Left renal pelvis (tissue), 4 donors: ENCODE measurements at regions not wholly inside any gene's neighbourhood (a gene's known extent, or its start where the extent isn't known, plus 50 kb on each side); places are given as distances from the start of the nearest gene placed in this dataset.

Experiments used
- DNase-seq, 4 donors: peaks; one replicate each; pipeline ENCODE4 v3.0.0-alpha.2; 2013; ENCODE audit warnings: low read depth in 4 of 4, low spot score in 3 of 4

DNA sequence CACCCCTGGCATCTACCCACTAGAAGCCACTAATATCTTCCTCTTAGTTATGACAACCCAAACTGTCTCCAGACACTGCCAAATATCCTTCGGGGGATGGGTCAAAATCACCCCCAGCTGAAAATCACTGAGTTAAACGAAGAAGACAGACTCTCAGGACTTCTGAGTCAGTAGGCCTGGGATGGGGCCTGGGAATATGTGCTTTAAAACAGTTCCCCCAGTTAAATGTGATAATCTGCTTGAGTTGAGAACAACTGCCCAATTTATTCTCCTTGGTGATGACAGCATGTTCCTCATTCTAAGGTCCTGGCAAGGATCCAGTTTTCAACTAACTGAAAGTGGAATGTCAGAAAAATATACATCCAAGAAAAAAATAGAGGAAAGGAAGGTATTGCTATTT lies 52.4 kb downstream of the CBLL2 start:
- no peak for DNase-seq

DNA sequence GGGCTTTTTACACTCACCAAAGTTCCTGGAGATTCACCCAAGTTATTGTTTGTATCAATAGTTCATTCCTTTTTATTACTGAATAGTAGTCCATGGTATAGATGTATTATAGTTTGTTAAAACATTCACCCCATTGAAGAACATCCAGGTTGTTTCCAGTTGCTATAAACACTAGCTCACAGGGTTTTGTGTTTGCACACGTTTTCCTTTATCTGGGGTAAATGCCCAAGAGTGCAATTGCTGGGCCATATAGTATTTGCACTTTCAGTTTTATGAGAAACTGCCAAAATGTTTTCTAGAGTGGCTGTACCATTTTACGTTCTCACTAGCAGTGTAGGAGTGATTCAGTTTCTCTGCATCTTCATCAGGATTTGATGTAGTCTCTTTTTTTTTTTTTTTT lies 57.1 kb downstream of the CBLL2 start:
- no peak for DNase-seq

GRCh38 chrX:22338740-22339139 lies 66.0 kb downstream of the CBLL2 start:
- no peak for DNase-seq

DNA sequence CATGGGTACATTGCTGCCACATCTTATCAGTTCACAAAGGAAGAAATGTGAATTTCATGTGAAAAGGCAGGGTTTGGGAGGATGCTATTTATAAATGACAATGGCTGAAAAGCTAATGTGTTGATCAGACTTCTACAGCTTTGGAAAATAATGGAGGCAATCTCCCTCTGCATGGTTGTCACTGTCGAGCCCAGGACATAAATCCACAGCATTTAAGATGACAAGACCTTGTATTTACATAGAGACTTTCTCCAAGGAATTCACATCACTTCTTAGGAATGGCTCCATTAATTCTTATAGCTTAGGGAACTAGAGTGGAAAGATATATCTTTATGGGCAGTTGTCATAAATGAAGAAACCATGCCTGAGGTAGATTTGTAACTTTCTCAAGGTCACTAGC lies 66.7 kb downstream of the CBLL2 start:
- DNase-seq, result no peak

- no peak for DNase-seq
These were observed 67.4 kb downstream of the CBLL2 start for GRCh38 chrX:22340022-22340616.

GRCh38 chrX:22343192-22343591 lies 70.5 kb downstream of the CBLL2 start:
- DNase-seq, result no peak

- no peak for DNase-seq
These were observed 73.2 kb downstream of the CBLL2 start for GRCh38 chrX:22345884-22346283.

- no peak for DNase-seq
These were observed 74.8 kb downstream of the CBLL2 start for GRCh38 chrX:22347491-22347890.

GRCh38 chrX:22349116-22349515 lies 76.4 kb downstream of the CBLL2 start:
- no peak for DNase-seq

DNA sequence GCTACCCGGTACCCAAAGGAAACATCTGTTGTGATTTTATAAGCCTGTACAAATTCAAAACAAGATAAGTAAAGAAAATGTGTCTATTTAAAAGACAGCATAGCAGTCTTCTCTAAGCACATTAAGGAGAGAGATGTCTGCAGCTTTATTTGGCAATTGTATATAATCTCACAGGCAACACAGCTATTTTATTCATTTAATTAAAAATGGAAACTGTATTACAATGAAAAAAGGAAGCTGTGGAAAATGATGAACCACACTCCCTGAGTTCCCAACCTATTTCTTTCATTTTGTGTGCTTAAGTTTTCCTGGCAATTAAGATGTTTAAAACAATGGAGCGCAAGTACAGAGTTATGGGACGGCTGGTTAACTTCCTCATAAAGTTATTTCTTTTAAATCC lies 78.4 kb downstream of the CBLL2 start:
- DNase-seq, result no peak

DNA sequence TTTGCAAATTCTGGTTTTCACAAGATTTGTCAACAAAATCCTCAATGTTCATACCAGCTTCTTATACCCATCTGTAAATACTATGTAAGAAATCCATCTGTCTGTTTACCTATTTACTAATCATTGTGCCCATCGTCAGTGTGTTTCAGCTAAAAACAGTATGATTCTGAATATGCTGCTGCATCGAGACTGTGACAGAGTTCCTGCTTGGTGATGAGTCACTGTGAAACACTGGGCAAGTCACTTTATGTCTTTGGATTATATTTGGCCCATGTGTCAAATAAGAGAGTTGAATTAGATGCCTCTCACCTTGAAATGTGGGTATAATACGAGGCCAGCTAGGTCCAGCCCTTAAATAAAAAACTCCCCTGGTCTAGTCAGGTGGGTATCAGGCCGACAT lies 79.3 kb downstream of the CBLL2 start:
- no peak for DNase-seq

- no peak for DNase-seq
These were observed 84.9 kb downstream of the CBLL2 start for GRCh38 chrX:22357621-22358020.

- no peak for DNase-seq
These were observed 87.4 kb downstream of the CBLL2 start for GRCh38 chrX:22360129-22360528.

- DNase-seq, result no peak
These were observed 92.7 kb downstream of the CBLL2 start for GRCh38 chrX:22365460-22365859.

- no peak for DNase-seq
These were observed 93.5 kb downstream of the CBLL2 start for GRCh38 chrX:22366166-22366702.

DNA sequence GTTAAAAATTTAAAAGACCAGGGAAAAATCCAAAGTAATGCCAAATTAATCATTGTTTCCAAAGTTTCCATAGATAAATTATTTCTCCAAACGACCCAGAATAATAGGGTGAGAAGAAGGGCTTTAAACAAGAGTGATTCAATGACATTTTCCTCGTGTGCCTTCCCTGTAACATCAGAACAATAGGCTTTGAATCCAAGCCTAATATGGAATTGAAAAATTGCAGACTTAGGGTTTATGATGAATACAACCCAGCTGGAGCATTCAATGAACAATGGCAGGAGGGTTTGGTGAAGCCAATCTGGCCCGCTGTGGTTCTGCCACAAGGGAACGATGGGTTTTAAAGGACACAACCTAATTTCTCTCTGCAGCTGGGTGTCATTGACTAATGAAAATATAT lies 94.2 kb downstream of the CBLL2 start:
- DNase-seq, result no peak

GRCh38 chrX:22373094-22373493 lies 100.4 kb downstream of the CBLL2 start:
- no peak for DNase-seq

DNA sequence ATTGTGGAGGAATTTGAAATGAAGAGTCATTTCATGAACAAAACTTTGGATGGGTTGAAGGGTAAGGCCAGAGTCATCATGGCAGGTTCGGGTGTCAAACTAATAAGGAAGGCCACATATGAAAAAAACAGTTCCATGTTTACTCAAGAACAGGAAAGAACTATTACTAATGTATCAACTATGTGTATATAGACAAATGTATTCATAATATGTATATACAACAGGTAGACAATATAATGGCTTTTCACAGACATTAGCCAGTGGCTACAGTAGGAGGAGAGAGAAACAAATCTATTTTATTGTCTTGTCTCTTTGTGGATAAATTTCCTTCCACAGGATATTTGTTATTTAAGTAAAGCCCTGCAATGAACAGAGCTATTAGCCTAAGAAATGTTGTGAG lies 101.1 kb downstream of the CBLL2 start:
- no peak for DNase-seq

DNA sequence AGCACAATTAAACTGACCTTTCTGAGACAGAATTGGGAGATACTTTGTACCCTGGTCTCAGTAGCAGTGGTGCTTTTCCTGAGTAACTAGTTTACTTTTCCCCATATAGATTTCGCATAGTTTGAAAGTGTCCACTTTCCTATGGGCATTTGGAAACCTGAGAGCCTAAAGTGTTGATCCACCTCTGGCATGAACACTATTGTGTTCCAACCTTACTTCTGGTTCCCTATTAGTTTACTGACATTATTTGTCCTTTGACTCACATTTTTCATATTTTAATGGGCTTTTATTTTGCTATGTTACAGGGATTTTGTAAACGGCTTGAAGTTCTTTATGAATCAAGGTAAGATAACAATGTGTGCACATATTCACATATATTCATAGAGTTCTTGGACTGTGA lies 103.7 kb downstream of the CBLL2 start:
- DNase-seq, result no peak

DNA sequence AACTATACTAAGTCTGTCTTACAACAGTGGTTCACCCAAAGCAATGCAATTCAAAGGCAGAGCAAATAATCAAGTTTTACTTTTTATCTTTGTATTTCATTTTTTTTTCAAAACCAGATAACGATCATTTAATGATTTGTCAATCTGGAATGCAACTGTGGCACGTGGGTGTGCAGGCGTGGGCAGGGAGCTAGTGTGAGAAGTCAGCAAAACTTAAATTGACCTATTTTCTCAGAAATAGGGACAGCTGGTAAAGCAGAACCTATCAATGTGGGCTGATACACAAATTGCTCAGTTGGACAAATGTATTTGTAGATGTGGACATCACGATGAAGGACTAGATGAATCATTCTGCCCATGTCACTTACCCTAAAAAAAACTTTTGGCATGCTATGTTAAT lies 105.6 kb downstream of the CBLL2 start:
- no peak for DNase-seq

- DNase-seq, result no peak
These were observed 111.3 kb downstream of the CBLL2 start for GRCh38 chrX:22383988-22384387.

GRCh38 chrX:22389556-22390179 lies 117.0 kb downstream of the CBLL2 start:
- DNase-seq, result no peak
